Gastrocnemius medialis (tissue), 4 donors: ENCODE measurements at regions not wholly inside any gene's neighbourhood (a gene's known extent, or its start where the extent isn't known, plus 50 kb on each side); places are given as distances from the start of the nearest gene placed in this dataset.

Source experiments
- CTCF ChIP-seq, 5 experiments: fragments of 450-650 bp in 3 of 5; fragments of 200-600 bp in 2 of 5; sonication (generic) in 2 of 5; IDR thresholded peaks in 4 of 5; conservative IDR thresholded peaks in 1 of 5; 1 replicate in 4 of 5; 2 replicates in 1 of 5; pipeline ENCODE4 v1.5.1; 2016 to 2019; ENCODE audit warnings: antibody characterized with exemption in 5 of 5, mild to moderate bottlenecking in 3 of 5, moderate library complexity in 3 of 5
- POLR2A ChIP-seq, 2 donors: fragments of 450-650 bp; IDR thresholded peaks; one replicate each; pipeline ENCODE4 v1.6.1; 2017; ENCODE audit warnings: antibody characterized with exemption in 2 of 2, mild to moderate bottlenecking in 2 of 2, moderate library complexity in 2 of 2

- no peak for TF ChIP-seq CTCF (IDR thresholded peaks at IDR 0.05 in 4 of 5, conservative IDR thresholded peaks at IDR 0.05 in 1 of 5)
- TF ChIP-seq POLR2A (IDR thresholded peaks at IDR 0.05): no peak
Measured at GRCh38 chr5:82952326-82952725, 124.9 kb downstream of the TMEM167A start.
